ENCODE measurements at regions not wholly inside any gene's neighbourhood (a gene's known extent, or its start where the extent isn't known, plus 50 kb on each side); places are given as distances from the start of the nearest gene placed in this dataset.

DNA sequence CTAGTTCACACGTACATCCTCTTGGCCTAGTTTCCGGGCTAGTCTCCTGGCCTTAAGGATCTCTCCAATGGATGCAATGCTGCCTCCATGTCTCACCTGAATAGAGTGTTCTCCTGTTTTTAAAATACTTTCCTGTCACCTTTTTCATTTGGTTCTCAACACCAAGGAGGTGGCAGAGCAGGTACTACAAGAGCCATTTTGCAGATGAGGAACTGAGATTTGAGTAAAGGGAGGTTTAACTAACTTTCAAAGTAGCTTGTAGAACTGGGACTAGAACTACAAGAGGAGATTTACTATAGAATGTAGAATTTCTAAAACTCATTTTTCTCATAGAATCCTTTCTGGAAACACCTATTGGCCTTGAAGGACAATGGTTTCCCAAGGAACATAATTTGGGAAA, 97.6 kb upstream of the AP1S2 start:
- TF ChIP-seq CTCF (conservative IDR thresholded peaks at IDR 0.05; ENCODE audit: low read length) = no peak
- TF ChIP-seq EZH2phosphoT487 (IDR thresholded peaks at IDR 0.05; ENCODE audit: borderline replicate concordance, low read depth, low read length) = no peak
